HG03196 (cell line): ENCODE measurements at regions not wholly inside any gene's neighbourhood (a gene's known extent, or its start where the extent isn't known, plus 50 kb on each side); places are given as distances from the start of the nearest gene placed in this dataset.
A peak's percentile ranks its signal among the peaks of the same experiment; 100 is the strongest.

Source experiments
- ATAC-seq: cut with Tn5 transposase; IDR thresholded peaks from one replicate; pipeline ENCODE4 v1.9.1; 2021; ENCODE audit not compliant: unreplicated experiment

- ATAC-seq: peak; percentile 67
Observed at GRCh38 chr2:8388781-8389180, 293.1 kb upstream of the ID2 start.

GRCh38 chr2:8389431-8390108 is 292.3 kb upstream of the ID2 start:
- no peak for ATAC-seq

GRCh38 chr2:8391126-8391525 is 290.7 kb upstream of the ID2 start:
- ATAC-seq: no peak

- ATAC-seq: no peak
Observed at GRCh38 chr2:8391584-8391983, 290.3 kb upstream of the ID2 start.

- no peak for ATAC-seq
Observed at GRCh38 chr2:8392098-8392866, 289.6 kb upstream of the ID2 start.

- no peak for ATAC-seq
Observed at GRCh38 chr2:8393506-8393905, 288.4 kb upstream of the ID2 start.

GRCh38 chr2:8394131-8394530 is 287.7 kb upstream of the ID2 start:
- ATAC-seq: no peak

GRCh38 chr2:8394569-8395359 is 287.1 kb upstream of the ID2 start:
- no peak for ATAC-seq

- ATAC-seq: no peak
Observed at GRCh38 chr2:8395718-8396117, 286.1 kb upstream of the ID2 start.

GRCh38 chr2:8398040-8398668 is 283.7 kb upstream of the ID2 start:
- no peak for ATAC-seq

GRCh38 chr2:8399731-8400130 is 282.1 kb upstream of the ID2 start:
- no peak for ATAC-seq

GRCh38 chr2:8400196-8400595 is 281.7 kb upstream of the ID2 start:
- ATAC-seq: no peak

- ATAC-seq: no peak
Observed at GRCh38 chr2:8402222-8402621, 279.6 kb upstream of the ID2 start.

GRCh38 chr2:8403876-8404275 is 278.0 kb upstream of the ID2 start:
- no peak for ATAC-seq

- ATAC-seq: no peak
Observed at GRCh38 chr2:8405334-8405733, 276.5 kb upstream of the ID2 start.

GRCh38 chr2:8406271-8406670 is 275.6 kb upstream of the ID2 start:
- no peak for ATAC-seq

- ATAC-seq: no peak
Observed at GRCh38 chr2:8407332-8407731, 274.5 kb upstream of the ID2 start.

- ATAC-seq: peak; percentile 89
Observed at GRCh38 chr2:8408560-8409460, 273.0 kb upstream of the ID2 start.

GRCh38 chr2:8409461-8410260 is 272.2 kb upstream of the ID2 start:
- no peak for ATAC-seq

- ATAC-seq: no peak
Observed at GRCh38 chr2:8412082-8412481, 269.8 kb upstream of the ID2 start.
